H1 (cell line): ENCODE measurements at regions not wholly inside any gene's neighbourhood (a gene's known extent, or its start where the extent isn't known, plus 50 kb on each side); places are given as distances from the start of the nearest gene placed in this dataset.
A peak's percentile ranks its signal among the peaks of the same experiment; 100 is the strongest.

Experiments
- BRCA1 ChIP-seq: IDR thresholded peaks from 2 replicates; pipeline ENCODE4 v1.6.1; 2012; ENCODE audit warnings: low read depth, low read length, improper control_type of control experiment
- CBX5 ChIP-seq: fragments of 300-800, 300-1000 bp; sonication (generic); IDR thresholded peaks from 2 replicates; pipeline ENCODE4 v1.7.1; 2016; ENCODE audit warnings: antibody characterized with exemption, low read length, low read depth
- CEBPB ChIP-seq: IDR thresholded peaks from 2 replicates; pipeline ENCODE4 v1.6.1; 2012; ENCODE audit warnings: low read depth, low read length
- EP300 ChIP-seq, 2 experiments: IDR thresholded peaks; 1 replicate in 1 of 2; 2 replicates in 1 of 2; pipeline ENCODE4 v1.6.1; 2011 to 2012; ENCODE audit warnings: low read depth in 2 of 2, low read length in 2 of 2, mild to moderate bottlenecking in 2 of 2, borderline replicate concordance in 1 of 2, inconsistent platforms in 1 of 2, moderate library complexity in 1 of 2
- GTF2F1 ChIP-seq: IDR thresholded peaks from 2 replicates; pipeline ENCODE4 v1.6.1; 2012; ENCODE audit warnings: low read depth, low read length, improper control_type of control experiment, borderline replicate concordance
- JUN ChIP-seq: IDR thresholded peaks from 2 replicates; pipeline ENCODE4 v1.6.1; 2011; ENCODE audit warnings: low read depth, mild to moderate bottlenecking, improper control_type of control experiment, low read length
- JUND ChIP-seq: IDR thresholded peaks from 2 replicates; pipeline ENCODE4 v1.6.1; 2011; ENCODE audit warnings: mild to moderate bottlenecking, improper control_type of control experiment, low read length
- NANOG ChIP-seq: IDR thresholded peaks from 2 replicates; pipeline ENCODE4 v1.6.1; 2011; ENCODE audit warnings: low read length, low read depth, mild to moderate bottlenecking, inconsistent platforms; ENCODE audit not compliant: insufficient read depth, poor library complexity, severe bottlenecking
- NRF1 ChIP-seq: IDR thresholded peaks from 2 replicates; pipeline ENCODE4 v1.6.1; 2011; ENCODE audit warnings: mild to moderate bottlenecking, low read depth, low read length, improper control_type of control experiment
- PHF8 ChIP-seq: fragments of 200-600 bp; sonication (generic); conservative IDR thresholded peaks from 2 replicates; pipeline ENCODE4 v1.7.1; 2012; ENCODE audit warnings: low read depth, mild to moderate bottlenecking, inconsistent platforms, low read length, moderate library complexity
- POLR2A ChIP-seq, 2 experiments: IDR thresholded peaks; 1 replicate in 1 of 2; 2 replicates in 1 of 2; pipeline ENCODE4 v1.6.1; 2011; ENCODE audit warnings: low read depth in 2 of 2, low read length in 2 of 2, mild to moderate bottlenecking in 2 of 2; ENCODE audit errors: control extremely low read depth in 1 of 2
- RAD21 ChIP-seq, 2 experiments: IDR thresholded peaks in 1 of 2; conservative IDR thresholded peaks in 1 of 2; 2 replicates each; pipeline ENCODE4 v1.6.1; 2011; ENCODE audit warnings: low read depth in 2 of 2, low read length in 2 of 2, improper control_type of control experiment in 1 of 2, inconsistent platforms in 1 of 2, mild to moderate bottlenecking in 1 of 2, moderate library complexity in 1 of 2
- RFX5 ChIP-seq: IDR thresholded peaks from 2 replicates; pipeline ENCODE4 v1.6.1; 2011; ENCODE audit warnings: low read depth, low read length, improper control_type of control experiment, borderline replicate concordance
- RNF2 ChIP-seq: fragments of 200-900, 300-1000 bp; sonication (generic); IDR thresholded peaks from 2 replicates; pipeline ENCODE4 v1.7.1; 2016; ENCODE audit warnings: borderline replicate concordance, low read depth, mild to moderate bottlenecking, antibody characterized with exemption, low read length; ENCODE audit not compliant: poor library complexity, severe bottlenecking; ENCODE audit errors: missing control alignments
- RXRA ChIP-seq: IDR thresholded peaks from 2 replicates; pipeline ENCODE4 v1.6.1; 2011; ENCODE audit warnings: low read depth, mild to moderate bottlenecking, low read length, moderate library complexity; ENCODE audit not compliant: insufficient read depth
- SIRT6 ChIP-seq: IDR thresholded peaks from one replicate; pipeline ENCODE4 v1.7.1; 2012; ENCODE audit warnings: low read length, inconsistent platforms
- SP1 ChIP-seq: IDR thresholded peaks from 2 replicates; pipeline ENCODE4 v1.6.1; 2011; ENCODE audit warnings: low read depth, low read length
- SP4 ChIP-seq: IDR thresholded peaks from 2 replicates; pipeline ENCODE4 v1.6.1; 2012; ENCODE audit warnings: low read length, inconsistent platforms
- SRF ChIP-seq: IDR thresholded peaks from 2 replicates; pipeline ENCODE4 v1.6.1; 2011; ENCODE audit warnings: mild to moderate bottlenecking, low read depth, low read length, moderate library complexity
- TAF1 ChIP-seq: IDR thresholded peaks from 2 replicates; pipeline ENCODE4 v1.6.1; 2011; ENCODE audit warnings: mild to moderate bottlenecking, low read depth, low read length
- TEAD4 ChIP-seq: IDR thresholded peaks from 2 replicates; pipeline ENCODE4 v1.6.1; 2012; ENCODE audit warnings: low read depth, low read length, inconsistent platforms, mixed read lengths
- ZNF274 ChIP-seq: IDR thresholded peaks from 2 replicates; pipeline ENCODE4 v1.7.0; 2012; ENCODE audit warnings: low read length, borderline replicate concordance; ENCODE audit errors: extremely low read depth
- TF ChIP-seq, protein P1 (sequence below): IDR thresholded peaks from 2 replicates; pipeline ENCODE4 v1.6.1; 2012; ENCODE audit warnings: inconsistent platforms
- TF ChIP-seq, protein P2 (sequence below): IDR thresholded peaks from 2 replicates; pipeline ENCODE4 v1.6.1; 2012; ENCODE audit warnings: inconsistent platforms

DNA sequence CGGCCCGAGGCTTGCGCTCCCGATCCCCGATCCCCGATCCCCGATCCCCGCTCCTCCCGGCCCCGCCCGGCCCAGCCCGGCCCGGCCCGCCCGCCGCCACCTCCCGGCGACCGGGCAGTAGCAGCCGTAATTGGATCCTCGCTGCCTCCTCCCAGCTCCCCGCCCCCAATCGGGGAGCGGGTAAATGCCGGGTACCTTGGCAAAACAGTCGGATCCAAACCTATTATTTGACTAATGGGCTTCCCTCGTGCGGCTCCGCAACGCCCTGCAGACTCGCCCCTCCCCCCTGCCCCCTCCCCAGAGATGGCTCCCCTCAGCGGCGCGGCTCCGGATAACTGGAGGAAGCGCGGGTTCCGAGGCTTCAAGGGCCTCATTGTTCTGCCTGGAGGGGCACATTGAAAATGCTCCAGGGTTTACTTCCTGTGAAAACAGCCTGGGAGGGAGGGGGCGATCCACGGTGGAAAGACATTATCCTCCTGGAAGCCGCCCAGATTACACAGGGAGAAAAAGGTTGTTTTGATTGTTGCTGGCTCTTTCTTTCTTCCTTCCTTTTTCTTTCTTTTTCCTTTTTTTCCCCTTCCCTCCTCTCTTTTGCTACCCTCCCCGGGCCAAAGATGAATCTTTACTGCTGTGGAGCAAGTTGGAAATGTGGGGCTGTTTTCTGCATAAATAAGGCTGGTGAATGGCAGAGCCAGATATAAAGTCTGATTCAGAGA, 94.7 kb upstream of the ZMIZ1 start (continued):
- TF ChIP-seq RNF2 = no peak
- 0 out of 2 replicates have a peak, but pooled peaks have one; percentile 19 for TF ChIP-seq PHF8
- no peak for TF ChIP-seq RFX5
- TF ChIP-seq RAD21 (IDR thresholded peaks at IDR 0.05 in 1 of 2, conservative IDR thresholded peaks at IDR 0.05 in 1 of 2; ENCODE audit: low read depth in 2 of 2, low read length in 2 of 2) = no peak; a peak in 1 of 4 replicates
- TF ChIP-seq TEAD4 = no peak
- TF ChIP-seq JUND = no peak
- TF ChIP-seq, protein P1, sequence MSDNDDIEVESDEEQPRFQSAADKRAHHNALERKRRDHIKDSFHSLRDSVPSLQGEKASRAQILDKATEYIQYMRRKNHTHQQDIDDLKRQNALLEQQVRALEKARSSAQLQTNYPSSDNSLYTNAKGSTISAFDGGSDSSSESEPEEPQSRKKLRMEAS = peak; percentile 77
- TF ChIP-seq CBX5 = no peak
- TF ChIP-seq EP300 (IDR thresholded peaks at IDR 0.05; ENCODE audit: borderline replicate concordance in 1 of 2, low read depth in 2 of 2, low read length in 2 of 2) = peak in 1 of 2 experiments; percentile 5; a peak in 1 of 3 replicates
- TF ChIP-seq GTF2F1 = no peak
- TF ChIP-seq, protein P2, sequence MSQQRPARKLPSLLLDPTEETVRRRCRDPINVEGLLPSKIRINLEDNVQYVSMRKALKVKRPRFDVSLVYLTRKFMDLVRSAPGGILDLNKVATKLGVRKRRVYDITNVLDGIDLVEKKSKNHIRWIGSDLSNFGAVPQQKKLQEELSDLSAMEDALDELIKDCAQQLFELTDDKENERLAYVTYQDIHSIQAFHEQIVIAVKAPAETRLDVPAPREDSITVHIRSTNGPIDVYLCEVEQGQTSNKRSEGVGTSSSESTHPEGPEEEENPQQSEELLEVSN = no peak
- TF ChIP-seq CEBPB = no peak
- TF ChIP-seq SP1 = 0 out of 2 replicates have a peak, but pooled peaks have one; percentile 20
- no peak for TF ChIP-seq NANOG
- TF ChIP-seq BRCA1 = no peak
- no peak for TF ChIP-seq JUN
- TF ChIP-seq SIRT6 = no peak
- TF ChIP-seq RXRA = 0 out of 2 replicates have a peak, but pooled peaks have one; percentile 5
- peak in 1 of 2 experiments; percentile 13; a peak in 1 of 3 replicates for TF ChIP-seq POLR2A (IDR thresholded peaks at IDR 0.05; ENCODE audit: control extremely low read depth in 1 of 2, low read depth in 2 of 2, low read length in 2 of 2)
- TF ChIP-seq NRF1 = no peak
- TF ChIP-seq SP4 = no peak
- peak; percentile 59 for TF ChIP-seq TAF1
- no peak for TF ChIP-seq SRF
- TF ChIP-seq ZNF274 = no peak
